HG03039 (cell line): ENCODE measurements at regions not wholly inside any gene's neighbourhood (a gene's known extent, or its start where the extent isn't known, plus 50 kb on each side); places are given as distances from the start of the nearest gene placed in this dataset.

ENCODE experiments used
- ATAC-seq: cut with Tn5 transposase; IDR thresholded peaks from one replicate; pipeline ENCODE4 v1.9.1; 2021; ENCODE audit warnings: mild to moderate bottlenecking, moderate library complexity; ENCODE audit not compliant: unreplicated experiment

GRCh38 chr16:16774389-16774788 is 395.4 kb downstream of the NPIPA7 start:
- ATAC-seq = no peak

GRCh38 chr16:16778332-16778731 is 399.4 kb downstream of the NPIPA7 start:
- ATAC-seq = no peak

GRCh38 chr16:16780588-16780987 is 401.6 kb downstream of the NPIPA7 start:
- ATAC-seq = no peak

- no peak for ATAC-seq
Measured at GRCh38 chr16:16782153-16782552, 403.2 kb downstream of the NPIPA7 start.

GRCh38 chr16:16788004-16788403 is 409.1 kb downstream of the NPIPA7 start:
- ATAC-seq = no peak

GRCh38 chr16:16790597-16790996 is 411.7 kb downstream of the NPIPA7 start:
- ATAC-seq = no peak

GRCh38 chr16:16791051-16791450 is 412.1 kb downstream of the NPIPA7 start:
- ATAC-seq = no peak

GRCh38 chr16:16797239-16797638 is 418.3 kb downstream of the NPIPA7 start:
- ATAC-seq = no peak

- ATAC-seq = no peak
Measured at GRCh38 chr16:16798504-16798903, 419.6 kb downstream of the NPIPA7 start.

GRCh38 chr16:16805809-16806208 is 426.9 kb downstream of the NPIPA7 start:
- no peak for ATAC-seq

- ATAC-seq = no peak
Measured at GRCh38 chr16:16815641-16816040, 436.7 kb downstream of the NPIPA7 start.

- ATAC-seq = no peak
Measured at GRCh38 chr16:16817196-16817595, 438.3 kb downstream of the NPIPA7 start.

- no peak for ATAC-seq
Measured at GRCh38 chr16:16821261-16821660, 442.3 kb downstream of the NPIPA7 start.

GRCh38 chr16:16828913-16829398 is 450.0 kb downstream of the NPIPA7 start:
- ATAC-seq = no peak

- ATAC-seq = no peak
Measured at GRCh38 chr16:16830401-16830800, 451.5 kb downstream of the NPIPA7 start.

GRCh38 chr16:16830973-16831372 is 452.0 kb downstream of the NPIPA7 start:
- no peak for ATAC-seq

GRCh38 chr16:16833165-16833564 is 454.2 kb downstream of the NPIPA7 start:
- no peak for ATAC-seq

GRCh38 chr16:16850274-16850673 is 471.3 kb downstream of the NPIPA7 start:
- no peak for ATAC-seq

- no peak for ATAC-seq
Measured at GRCh38 chr16:16857012-16857411, 478.1 kb downstream of the NPIPA7 start.

- no peak for ATAC-seq
Measured at GRCh38 chr16:16857603-16858283, 478.8 kb downstream of the NPIPA7 start.

GRCh38 chr16:16861546-16861945 is 482.6 kb downstream of the NPIPA7 start:
- ATAC-seq = no peak

- no peak for ATAC-seq
Measured at GRCh38 chr16:16863672-16864071, 484.7 kb downstream of the NPIPA7 start.

GRCh38 chr16:16864536-16864935 is 485.6 kb downstream of the NPIPA7 start:
- ATAC-seq = no peak
